ENCODE measurements at regions not wholly inside any gene's neighbourhood (a gene's known extent, or its start where the extent isn't known, plus 50 kb on each side); places are given as distances from the start of the nearest gene placed in this dataset.
A peak's percentile ranks its signal among the peaks of the same experiment; 100 is the strongest.

DNA sequence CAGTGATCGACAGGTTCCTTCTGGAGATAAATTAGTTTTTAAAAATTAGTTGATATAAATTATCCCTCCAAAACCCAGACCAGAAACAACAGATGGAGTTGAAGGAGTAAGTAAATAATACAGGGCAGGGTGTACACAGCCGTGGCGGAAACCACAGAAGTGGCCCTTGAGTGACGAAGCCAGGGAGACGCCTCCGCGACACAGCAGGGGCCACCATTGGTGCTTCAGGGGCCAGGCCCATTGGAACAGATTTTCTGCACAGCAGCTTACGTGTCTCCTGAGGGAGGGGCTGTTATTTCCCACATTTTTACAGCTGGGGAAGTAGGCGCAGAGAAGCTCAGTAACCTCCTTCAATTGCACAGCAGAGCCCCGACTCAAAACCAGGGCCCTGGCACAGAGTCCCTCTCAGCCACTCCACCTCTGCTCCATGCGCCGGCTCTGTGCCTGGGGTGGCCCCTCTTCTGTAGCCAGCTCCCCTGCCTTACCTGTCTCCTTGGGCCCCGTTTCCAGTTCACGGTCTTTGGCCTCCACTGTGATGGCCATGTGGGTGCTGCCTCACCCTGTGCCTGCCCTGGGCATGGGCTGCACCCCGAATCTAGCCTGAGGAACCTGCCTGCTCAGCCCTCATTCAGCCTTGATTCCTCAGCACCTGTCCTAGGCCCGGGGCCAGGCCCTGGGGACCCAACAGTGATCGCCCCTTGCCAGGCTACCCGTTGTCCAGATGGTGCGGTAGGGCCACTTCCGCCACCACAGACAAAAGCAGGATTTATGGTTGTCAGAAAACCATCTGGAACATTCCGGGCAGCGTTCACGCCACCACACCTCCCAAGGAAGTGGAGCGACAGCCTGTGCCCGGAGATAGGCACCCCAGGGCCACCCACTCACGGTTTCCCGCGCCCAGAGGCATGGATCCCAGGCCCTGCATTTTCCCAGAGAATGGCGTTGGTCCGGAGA is 128.5 kb upstream of the GSE1 start:
- in situ Hi-C loops (cut with HindIII; ENCODE audit: low sequenced_read_pairs) = no loop called here
- no peak overlapping the region for H3K4me3 ChIP-seq (ENCODE audit: low read depth, low read length)
- no peak for DNase-seq (ENCODE audit: low read depth)
- TF ChIP-seq, protein P1, sequence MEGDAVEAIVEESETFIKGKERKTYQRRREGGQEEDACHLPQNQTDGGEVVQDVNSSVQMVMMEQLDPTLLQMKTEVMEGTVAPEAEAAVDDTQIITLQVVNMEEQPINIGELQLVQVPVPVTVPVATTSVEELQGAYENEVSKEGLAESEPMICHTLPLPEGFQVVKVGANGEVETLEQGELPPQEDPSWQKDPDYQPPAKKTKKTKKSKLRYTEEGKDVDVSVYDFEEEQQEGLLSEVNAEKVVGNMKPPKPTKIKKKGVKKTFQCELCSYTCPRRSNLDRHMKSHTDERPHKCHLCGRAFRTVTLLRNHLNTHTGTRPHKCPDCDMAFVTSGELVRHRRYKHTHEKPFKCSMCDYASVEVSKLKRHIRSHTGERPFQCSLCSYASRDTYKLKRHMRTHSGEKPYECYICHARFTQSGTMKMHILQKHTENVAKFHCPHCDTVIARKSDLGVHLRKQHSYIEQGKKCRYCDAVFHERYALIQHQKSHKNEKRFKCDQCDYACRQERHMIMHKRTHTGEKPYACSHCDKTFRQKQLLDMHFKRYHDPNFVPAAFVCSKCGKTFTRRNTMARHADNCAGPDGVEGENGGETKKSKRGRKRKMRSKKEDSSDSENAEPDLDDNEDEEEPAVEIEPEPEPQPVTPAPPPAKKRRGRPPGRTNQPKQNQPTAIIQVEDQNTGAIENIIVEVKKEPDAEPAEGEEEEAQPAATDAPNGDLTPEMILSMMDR (IDR thresholded peaks at IDR 0.05; ENCODE audit: low read depth, low read length, missing control alignments) = no peak

DNA sequence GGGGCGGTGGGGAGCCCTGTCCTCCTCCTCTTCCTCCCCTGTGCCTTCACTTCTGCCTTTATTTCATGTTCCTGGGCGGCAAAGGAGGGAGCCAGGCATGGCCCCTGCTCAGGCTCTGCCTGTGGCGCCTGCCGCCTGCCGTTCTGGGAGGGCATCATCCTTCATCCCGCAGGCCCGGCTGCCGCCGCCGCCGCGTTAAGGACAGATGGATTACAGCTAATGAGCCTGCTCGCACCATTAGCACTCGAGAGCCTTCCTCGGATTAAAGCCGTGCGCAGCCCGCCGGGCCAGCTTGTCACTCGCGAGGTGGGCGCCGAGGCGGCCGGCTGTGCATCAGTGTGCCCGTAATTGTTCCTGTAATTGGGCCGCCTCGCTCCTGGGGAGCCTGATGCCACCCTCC is 127.7 kb upstream of the GSE1 start:
- no peak overlapping the region for H3K4me3 ChIP-seq (ENCODE audit: low read depth, low read length)
- no peak for DNase-seq (ENCODE audit: low read depth)
- in situ Hi-C loops (cut with HindIII; ENCODE audit: low sequenced_read_pairs) = no loop called here
- TF ChIP-seq, protein P1 (IDR thresholded peaks at IDR 0.05; ENCODE audit: low read depth, low read length, missing control alignments) = no peak

DNA sequence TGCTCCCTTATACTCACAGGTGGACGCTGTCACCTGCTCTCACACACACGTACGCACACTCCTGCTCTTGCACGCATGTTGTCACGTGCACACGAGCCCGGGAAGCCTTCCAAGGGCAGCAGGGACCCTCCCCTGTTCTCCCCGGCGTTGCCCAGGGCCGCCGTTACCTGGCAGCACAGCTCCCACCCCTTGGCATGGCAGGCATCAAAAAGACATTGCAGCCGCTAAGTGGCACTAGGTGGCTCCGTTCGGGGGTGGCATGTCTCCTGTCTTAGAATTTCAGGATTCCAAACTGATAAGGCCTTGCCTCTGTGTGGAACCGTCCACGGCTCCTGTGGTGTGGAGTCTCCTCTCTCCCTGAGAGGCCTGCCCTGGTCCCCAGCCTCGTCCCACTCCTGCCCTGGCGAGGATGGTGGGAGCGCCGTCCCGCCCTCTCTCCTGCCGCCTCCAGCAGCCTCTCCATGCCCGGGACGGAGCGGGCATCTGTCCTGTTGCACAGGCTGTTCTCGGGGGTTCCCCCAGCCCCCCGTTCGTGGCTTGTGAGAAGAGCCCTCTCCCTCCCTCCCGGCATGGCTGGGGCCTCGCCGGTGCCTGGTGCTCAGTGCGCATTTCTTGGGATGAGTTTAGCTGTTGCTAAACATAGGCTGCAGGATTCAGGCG is 126.7 kb upstream of the GSE1 start:
- in situ Hi-C loops (cut with HindIII; ENCODE audit: low sequenced_read_pairs) = no loop called here
- TF ChIP-seq, protein P1 (IDR thresholded peaks at IDR 0.05; ENCODE audit: low read depth, low read length, missing control alignments) = no peak
- no peak overlapping the region for H3K4me3 ChIP-seq (ENCODE audit: low read depth, low read length)
- no peak for DNase-seq (ENCODE audit: low read depth)

DNA sequence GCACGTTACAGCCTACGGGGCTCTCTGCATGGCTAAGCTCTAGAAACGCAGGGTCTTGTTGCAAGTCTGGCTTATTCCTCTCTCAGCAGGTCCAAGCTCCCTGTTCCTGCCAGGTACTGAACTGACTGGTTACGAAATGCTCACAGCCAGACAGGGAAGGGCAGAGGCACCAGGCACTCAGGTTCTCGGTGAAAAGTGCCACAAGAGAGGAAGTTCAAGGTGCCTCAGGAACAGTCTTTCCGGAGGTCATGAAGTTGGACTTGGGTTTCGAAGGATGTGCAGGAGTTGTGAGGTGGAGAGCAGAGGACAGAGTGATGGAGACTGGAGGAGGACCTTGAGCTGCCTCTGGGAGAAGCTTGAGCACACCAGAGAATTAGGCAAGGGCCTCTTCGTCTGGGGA is 124.7 kb upstream of the GSE1 start:
- H3K4me3 ChIP-seq (ENCODE audit: low read depth, low read length) = no peak overlapping the region
- TF ChIP-seq, protein P1 (IDR thresholded peaks at IDR 0.05; ENCODE audit: low read depth, low read length, missing control alignments) = no peak
- no peak for DNase-seq (ENCODE audit: low read depth)
- in situ Hi-C loops (cut with HindIII; ENCODE audit: low sequenced_read_pairs) = no loop called here

DNA sequence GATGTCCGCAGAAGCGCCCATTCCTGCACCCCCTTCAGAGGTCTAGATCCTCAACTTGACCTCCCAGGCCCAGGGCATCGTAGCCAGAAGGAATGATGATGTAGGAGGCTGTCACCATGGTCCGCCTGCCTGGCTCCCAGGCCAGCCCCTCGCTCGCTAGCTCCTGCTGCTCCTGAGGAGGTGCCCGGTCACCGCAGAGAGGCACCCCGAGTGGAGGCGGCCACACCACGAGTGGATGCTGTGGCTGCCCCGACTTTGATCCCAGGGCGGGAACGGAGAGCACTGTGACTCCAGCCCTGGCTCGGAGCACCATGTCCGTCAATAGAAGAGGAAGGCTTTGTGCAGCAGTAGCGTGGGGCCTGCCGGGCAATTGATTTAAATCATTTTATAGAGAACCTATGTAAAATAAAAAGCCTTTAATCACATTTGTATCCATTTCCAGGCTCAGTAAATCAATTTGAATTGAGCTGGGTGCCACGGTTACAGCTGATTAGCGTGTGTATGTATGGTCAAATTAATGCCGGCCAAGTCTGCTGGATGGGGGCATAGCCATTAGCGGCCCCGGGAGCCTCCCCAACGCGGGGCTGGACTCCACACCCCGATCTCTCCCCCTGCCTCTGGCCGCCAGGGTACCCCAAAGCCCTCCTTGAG is 122.6 kb upstream of the GSE1 start:
- no peak for DNase-seq (ENCODE audit: low read depth)
- TF ChIP-seq, protein P1 (IDR thresholded peaks at IDR 0.05; ENCODE audit: low read depth, low read length, missing control alignments) = no peak
- in situ Hi-C loops (cut with HindIII; ENCODE audit: low sequenced_read_pairs) = no loop called here
- H3K4me3 ChIP-seq (ENCODE audit: low read depth, low read length) = no peak overlapping the region

DNA sequence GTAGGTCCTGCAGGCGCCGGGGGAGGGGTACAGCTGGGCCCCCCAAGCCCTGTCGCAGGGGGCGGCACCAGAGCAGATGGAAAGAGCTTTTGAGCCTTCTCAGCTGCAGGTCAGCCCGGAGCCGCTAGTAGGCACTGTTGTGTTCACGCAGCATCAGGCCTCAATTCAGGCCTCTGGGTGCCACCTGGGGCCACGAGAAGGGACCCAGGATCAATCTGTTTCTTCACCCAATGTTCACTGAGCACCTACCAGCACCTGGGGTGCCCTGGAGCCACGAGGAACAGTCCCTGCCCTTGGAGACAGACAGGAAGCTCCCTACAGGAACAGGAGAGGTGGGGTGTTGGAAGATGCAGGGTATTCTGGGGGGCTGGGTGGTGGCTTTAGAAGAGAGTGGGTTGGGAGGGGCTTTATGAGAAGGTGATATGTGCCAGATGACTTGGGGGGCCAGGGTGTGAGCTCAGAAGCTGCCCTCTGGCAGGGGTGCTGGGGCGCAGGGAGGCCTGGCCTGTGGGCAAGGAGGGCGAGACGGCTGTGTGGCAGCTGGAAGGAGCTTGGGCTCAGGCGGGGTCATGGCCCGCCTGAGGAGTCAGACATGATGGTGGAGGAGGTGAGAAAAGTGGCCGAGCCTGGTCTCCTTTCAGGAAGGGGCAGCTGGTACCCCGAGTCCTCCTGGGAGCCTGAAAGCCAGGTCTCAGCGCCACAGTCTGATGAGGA is 121.9 kb upstream of the GSE1 start:
- in situ Hi-C loops (cut with HindIII; ENCODE audit: low sequenced_read_pairs) = no loop called here
- TF ChIP-seq, protein P1 (IDR thresholded peaks at IDR 0.05; ENCODE audit: low read depth, low read length, missing control alignments) = peak; percentile 72
- H3K4me3 ChIP-seq (ENCODE audit: low read depth, low read length) = no peak overlapping the region
- DNase-seq (ENCODE audit: low read depth) = no peak
